ENCODE measurements at regions not wholly inside any gene's neighbourhood (a gene's known extent, or its start where the extent isn't known, plus 50 kb on each side); places are given as distances from the start of the nearest gene placed in this dataset.
"Not testable (repeated sequence)": the region's sequence is repeated elsewhere in the genome, so short reads cannot be mapped to it uniquely, and the experiment has no call there.

DNA sequence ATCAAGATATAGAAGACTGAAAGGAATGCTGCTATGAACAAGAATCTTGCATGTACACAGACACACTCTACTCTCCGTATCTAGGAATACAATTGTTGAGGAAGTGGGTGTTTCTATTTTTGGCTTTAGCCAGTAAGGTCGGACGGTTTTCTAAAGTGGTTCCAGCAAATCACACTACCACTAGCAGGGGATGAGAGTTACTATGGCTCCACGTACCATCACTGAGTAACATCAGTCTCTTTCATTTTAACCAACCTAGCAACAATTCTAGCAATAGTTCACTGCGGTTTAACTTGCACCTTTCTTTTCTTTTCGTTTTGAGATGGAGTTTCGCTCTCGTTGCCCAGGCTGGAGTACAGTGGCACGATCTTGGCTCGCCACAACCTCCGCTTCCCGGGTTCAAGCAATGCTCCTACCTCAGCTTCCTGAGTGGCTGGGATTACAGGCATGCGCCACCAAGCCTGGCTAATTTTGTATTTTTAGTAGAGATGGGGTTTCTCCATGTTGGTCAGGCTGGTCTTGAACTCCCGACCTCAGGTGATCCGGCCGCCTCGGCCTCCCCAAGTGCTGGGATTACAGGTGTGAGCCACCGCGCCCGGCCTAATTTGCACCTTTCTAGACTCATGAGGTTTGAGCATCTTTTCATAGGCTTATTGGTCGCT lies 103.2 kb upstream of the ZNF746 start:
- not testable (repeated sequence) for DNase-seq

DNA sequence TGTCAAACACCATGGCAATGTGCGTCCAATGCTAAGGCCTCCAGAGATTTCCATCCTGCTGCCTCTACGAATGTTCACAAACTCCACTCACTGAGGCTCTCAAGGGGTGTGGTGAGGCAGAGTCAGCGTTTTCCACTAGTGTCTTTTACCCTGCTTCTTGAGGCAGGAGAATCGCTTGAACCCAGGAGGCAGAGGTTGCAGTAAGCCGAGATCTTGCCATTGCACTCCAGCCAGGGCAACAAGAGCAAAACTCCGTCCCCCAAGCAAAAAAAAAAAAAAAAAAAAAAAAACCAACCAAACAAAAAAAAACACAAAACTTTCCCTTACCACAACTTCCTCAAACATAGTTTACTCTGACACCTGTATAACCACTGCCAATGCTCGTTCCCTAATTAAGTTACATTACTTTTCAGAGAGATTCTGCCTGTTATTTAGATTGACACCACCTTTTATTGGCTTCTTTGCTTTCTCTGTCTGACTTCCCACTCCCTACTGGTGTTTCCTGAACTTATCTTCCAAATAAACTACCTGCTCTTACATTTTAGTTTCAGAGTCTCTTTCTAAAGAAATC lies 102.1 kb upstream of the ZNF746 start:
- DNase-seq = no peak

DNA sequence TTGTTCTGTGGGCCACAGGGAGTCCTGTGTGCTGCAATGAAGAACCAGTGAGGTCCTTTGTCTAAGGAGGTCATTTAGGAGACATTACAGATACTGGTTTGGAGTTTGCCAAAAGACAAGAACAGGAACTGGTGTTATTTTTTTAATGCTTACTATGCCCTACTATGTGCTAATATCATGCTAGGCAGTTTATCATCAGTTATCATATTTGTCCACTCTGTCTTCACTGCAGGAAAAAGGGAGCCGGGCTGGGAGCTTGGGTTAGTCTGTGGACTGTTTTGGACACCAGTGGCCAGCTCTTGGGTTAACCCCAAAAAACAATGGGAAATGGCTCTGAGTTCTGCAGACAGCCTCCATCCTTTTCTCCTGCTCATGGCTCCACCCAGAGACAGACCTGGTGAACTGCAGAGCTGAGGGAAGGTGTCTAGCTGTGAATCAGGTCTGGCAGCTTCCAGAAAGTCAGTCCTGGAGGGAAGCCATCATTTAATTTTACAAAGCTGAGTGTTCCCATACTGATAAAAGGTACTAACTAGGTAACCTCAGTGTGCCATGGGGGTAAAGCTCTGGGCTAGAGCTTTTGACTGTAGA lies 101.2 kb upstream of the ZNF746 start:
- peak; percentile 10 for DNase-seq

DNA sequence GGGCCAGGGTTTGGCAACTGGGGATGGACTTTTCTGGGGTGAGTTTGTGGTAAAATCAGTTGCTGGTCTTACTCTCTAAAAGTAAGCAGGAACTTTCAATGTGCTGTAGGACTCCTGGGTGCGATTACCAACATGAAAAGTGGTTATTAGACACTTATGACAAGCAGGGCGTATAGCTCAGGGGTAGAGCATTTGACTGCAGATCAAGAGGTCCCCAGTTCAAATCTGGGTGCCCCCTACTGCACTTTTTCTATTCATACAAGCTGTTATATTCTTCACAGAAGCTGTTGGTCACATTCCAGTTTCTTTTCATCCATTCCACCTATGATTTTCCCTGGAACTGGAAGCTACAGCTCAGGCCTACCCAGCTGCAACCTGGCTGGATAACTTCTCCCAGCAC lies 100.2 kb upstream of the ZNF746 start:
- peak; percentile 4 for DNase-seq

DNA sequence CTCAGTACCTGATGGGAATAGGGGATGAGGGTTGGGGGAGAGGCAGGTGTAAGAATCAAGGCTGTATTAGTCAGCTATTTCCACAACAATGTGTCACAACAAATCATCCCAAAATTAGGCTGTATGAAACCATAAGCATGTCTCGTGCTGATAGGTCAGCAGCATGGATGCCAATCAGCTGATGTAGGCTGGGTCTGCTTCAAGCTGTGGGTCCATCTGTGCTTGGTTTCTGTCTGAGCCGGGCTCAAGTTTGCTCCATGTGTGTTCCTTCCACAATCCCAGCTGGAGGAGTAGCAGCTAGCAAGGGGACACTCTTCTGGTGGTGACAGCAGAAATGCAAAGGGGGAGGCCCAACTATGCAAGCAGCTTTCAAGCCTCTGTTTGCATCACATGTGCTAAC lies 97.9 kb upstream of the ZNF746 start:
- no peak for DNase-seq

DNA sequence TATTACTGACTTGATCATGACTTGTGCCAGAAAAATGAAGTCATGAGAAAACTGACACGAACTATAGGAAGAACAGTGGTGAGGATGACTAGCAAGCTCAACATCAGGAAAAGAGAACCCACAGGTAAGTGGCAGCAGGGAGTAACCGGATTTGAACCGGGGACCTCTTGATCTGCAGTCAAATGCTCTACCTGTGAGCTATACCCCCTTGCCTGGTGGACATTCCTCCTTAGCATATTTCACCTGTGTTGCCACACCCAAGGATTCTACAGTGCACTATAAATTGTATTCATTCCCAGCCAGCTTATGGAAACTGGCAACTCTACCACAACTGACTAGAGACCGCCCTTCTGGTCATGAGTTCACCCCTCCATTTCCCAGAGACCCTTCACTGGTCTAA lies 97.5 kb upstream of the ZNF746 start:
- no peak for DNase-seq

DNA sequence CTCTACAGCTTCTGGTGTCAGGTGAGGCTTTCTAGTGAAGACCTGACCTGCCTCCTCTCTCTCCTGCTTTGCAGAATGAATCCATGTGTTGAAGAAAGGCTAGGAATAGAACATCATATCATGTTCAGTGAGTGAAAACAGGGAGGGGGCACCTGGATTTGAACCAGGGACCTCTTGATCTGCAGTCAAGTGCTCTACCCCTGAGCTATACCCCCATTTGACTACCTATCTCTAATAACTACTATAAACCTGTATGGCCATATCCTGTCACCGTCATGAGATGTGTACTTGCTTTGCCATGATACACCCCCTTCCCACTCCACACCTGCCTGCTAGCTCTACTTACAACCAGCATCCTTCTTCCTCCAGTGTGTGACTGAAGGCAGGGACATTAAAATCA lies 91.3 kb upstream of the ZNF746 start:
- no peak for DNase-seq

DNA sequence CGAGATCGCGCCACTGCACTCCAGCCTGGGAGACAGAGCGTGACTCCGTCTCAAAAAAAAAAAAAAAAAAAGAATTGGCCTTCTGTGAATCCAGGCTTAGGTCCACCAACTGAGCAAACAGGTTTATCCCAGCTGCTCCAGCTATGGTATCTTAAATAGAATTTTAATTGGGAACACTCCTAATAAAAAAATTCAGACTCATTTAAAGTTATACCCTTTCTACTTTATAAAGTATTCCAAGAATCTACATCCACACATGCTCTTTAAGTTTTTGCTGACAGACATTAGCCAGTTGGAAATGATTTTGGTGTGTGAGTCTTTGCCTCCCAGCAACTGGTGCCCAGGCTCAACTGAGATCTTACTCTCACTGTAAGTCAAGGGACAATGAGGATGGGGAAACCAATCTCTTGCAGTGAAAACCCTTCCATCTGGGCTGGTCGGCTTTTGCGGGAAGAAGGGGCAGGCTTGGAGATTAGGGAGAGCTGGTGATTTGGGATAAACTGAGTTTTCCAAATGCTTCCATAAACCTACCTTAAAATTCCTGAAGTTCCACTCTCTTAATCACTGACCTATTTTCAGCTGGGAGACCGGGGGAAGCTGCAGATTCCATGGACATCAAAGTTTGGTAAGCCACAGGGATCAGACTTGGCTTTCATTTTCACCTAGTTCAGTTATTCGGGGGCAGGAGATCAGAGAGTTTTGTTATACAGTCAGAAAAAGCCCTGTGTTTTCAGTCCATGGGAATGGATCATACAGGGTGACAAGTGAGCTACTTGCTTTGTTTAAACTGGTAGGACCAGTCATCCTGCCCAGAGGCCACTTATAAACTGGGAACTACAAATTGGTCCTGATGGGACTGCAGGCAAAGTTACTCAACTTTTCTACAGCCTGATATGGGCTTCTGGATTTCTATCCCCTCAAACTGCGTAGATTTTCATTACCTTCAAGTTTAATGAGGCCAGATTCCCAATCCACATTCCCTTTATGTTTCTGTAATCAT lies 89.3 kb upstream of the ZNF746 start:
- peak; percentile 55 for DNase-seq

DNA sequence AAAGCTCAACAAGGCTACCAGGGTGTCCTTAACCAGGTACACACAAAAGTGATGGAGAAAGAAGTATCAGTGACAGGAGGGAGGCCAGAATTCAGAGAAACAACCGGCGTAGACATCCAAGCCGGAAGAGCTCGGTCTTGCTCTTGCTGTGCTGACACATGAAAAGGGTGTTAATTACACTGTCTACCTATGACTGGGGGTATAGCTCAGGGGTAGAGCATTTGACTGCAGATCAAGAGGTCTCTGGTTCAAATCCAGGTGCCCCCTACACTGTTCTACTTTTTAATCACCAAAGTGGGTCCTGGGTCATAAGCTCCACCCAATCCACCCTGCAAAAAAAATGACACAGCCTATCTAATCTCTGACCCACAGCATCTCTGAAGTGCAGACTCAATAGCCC lies 86.9 kb upstream of the ZNF746 start:
- DNase-seq = no peak

DNA sequence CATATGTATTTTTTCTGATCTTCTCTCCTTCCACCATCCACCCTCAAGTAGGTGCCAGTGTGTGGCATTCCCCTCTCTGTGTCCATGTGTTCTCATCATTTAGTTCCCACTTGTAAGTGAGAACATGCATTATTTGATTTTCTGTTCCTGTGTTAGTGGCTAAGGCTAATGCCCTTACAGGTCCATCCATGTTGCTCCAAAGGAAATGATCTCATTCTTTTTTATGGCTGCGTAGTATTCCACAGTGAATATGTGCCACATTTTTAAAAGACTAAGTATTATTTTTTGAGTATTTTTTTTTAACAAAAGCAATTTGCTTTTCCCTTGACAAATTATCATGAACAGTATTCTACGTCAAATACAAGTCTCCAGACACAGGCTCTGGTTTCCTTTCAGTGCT lies 86.4 kb upstream of the ZNF746 start:
- no peak for DNase-seq

DNA sequence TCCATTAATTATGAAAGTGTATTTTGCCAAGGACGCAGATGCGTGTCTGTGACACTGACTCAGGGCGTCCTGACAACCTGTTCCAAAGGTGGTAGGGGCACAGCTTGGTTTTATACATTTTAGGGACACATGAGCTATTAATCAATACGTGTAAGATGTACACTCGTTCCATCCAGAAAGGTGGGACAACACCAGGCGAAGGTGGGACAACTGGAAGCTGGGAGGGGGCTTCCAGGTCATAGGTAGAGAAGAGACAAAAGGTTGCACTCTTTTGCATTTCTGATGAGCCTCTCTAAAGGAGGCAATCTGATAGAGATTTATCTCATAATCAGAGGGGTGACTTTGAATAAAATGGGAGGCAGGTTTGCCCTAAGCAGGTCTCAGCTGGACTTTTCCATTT lies 82.7 kb upstream of the ZNF746 start:
- DNase-seq = no peak

DNA sequence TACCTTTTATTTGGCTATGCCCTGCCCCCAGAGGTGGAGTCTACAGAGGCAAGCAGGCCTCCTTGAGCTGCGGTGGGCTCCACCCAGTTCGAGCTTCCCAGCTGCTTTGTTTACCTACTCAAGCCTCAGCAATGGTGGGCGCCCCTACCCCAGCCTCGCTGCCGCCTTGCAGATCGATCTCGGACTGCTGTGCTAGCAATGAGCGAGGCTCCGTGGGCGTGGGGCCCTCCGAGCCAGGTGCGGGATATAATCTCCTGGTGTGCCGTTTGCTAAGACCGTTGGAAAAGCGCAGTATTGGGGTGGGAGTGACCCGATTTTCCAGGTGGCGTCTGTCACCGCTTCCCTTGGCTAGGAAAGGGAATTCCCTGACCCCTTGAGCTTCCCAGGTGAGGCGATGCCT lies 81.8 kb upstream of the ZNF746 start:
- DNase-seq = not testable (repeated sequence)

DNA sequence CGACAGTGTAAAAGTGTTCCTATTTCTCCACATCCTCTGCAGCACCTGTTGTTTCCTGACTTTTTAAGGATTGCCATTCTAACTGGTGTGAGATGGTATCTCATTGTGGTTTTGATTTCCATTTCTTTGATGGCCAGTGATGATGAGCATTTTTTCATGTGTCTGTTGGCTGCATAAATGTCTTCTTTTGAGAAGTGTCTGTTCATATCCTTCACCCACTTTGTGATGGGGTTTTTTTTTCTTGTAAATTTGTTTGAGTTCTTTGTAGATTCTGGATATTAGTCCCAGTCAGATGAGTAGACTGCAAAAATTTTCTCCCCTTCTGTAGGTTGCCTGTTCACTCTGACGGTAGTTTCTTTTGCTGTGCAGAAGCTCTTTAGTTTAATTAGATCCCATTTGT lies 76.8 kb upstream of the ZNF746 start:
- not testable (repeated sequence) for DNase-seq

DNA sequence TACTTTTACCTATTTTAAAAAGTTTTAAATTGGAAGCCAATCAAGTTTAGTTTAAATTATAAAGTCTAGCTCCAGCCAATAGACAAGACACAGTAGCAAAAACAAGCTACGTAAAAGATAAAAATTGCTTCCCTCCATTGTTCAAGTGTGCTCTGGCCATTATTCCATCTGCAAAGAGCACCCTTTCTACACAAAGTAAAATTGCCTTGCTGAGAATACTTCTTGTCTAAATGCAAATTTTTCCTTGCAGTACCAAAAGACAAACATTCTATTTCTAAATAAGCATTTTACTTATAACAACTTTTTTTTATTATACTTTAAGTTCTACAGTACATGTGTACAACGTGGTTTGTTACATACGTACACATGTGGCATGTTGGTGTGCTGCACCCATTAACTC lies 75.9 kb upstream of the ZNF746 start:
- DNase-seq = no peak

DNA sequence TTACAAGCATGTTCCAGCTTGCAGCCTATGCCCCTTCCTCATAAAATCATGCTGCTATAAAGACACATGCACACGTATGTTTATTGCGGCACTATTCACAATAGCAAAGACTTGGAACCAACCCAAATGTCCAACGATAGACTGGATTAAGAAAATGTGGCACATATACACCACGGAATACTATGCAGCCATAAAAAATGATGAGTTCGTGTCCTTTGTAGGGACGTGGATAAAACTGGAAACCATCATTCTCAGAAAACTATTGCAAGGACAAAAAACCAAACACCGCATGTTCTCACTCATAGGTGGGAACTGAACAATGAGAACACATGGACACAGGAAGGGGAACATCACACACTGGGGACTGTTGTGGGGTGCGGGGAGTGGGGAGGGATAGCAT lies 75.3 kb upstream of the ZNF746 start:
- DNase-seq = not testable (repeated sequence)

DNA sequence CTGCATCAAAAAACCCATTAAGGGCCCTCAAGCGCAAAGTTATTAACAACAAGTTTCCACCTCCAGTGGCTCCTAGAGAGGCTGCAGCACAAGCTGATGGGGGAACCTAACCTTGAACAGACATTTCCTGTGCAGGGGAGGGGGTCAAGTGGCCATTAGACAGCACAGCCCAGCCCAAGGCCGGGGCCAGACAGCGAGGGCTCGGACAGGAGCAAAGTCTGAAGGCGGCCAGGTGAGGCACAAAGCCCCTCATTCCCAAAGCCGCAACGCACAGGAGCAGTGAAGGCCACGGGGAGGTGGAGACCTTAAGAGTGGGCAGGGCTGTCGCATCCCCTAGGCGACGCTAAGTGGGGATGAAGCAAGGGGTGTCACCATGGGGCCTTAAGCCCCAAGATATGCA lies 73.2 kb upstream of the ZNF746 start:
- no peak for DNase-seq

DNA sequence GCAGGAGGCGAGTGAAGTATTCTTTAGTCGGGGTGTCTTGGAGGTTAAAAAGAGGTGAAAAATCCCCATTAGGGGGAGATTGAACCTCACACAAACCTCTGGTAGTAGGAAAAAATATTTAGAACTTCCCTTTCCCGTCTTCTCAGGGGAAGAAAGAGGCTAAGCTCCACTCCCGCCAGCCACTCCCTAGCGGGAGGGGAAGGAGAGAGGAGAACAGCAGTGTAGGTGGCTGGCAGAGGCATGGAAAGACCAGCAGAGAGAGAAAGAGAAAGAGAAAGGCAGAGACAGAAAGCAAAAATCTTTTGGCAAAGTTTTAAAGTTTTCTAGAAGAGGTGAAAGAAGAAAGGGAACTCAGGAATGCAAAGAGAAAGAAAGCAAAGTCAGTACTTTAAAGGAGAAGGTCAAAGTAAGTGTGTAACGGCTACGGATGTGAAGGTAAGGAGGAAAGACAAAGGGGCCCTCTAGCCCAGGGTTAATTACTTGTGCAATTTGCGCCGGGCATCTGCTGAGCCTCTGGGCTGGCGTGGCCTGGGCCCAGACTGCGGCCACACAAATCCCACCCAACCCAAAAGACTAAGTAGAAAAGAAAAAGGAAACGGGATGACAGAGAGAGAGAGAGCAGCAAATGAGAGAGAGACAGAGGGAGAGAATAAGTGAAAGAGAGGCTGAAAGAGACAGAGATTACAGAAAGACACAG lies 72.3 kb upstream of the ZNF746 start:
- DNase-seq = no peak

DNA sequence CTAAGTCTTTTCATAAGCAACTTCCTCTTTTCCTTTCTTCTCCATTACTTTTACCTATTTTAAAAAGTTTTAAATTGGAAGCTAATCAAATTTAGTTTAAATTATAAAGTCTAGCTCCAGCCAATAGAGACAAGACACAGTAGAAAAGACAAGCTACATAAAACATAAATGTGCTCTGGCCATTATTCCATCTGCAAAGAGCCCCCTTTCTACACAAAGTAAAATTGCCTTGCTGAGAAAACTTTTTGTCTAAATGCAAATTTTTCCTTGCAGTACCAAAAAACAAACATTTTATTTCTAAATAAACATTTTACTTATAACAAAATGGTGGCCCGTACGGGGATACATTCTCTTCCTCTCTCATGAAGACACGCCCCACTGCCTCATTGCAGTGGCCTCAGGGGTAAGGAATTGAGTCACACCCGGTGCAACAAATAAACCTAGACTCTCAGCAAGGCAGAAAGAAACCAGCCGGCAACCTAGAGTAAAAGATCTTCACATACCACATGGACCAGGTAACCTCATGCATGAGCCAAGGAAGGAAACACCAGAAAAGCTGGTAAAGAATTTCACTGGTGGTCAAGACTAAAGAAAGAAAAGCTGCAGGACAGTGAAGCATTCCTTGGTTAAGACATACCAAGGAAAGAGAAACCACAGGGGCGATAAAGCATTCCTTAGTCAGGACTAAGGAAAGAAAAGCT lies 71.6 kb upstream of the ZNF746 start:
- DNase-seq = no peak

DNA sequence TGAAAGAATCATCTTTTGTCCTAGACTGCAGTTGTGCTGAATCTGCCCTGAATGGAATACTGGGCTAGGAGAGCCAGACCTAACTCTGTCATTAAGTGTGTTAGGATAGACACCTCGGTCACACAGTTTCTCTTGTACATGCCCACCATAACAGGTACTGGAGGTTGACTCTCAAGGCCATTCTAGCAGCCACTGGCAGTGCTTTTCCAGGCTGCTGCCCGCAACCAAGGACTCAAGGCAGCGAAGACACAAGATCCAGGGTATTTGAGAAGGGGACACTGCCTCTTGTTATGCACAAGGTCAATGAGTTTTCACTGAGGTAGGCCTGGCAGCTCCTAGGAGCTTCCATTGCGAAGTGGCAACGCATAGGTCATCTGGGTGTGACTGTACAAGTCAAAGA lies 70.6 kb upstream of the ZNF746 start:
- DNase-seq = no peak

DNA sequence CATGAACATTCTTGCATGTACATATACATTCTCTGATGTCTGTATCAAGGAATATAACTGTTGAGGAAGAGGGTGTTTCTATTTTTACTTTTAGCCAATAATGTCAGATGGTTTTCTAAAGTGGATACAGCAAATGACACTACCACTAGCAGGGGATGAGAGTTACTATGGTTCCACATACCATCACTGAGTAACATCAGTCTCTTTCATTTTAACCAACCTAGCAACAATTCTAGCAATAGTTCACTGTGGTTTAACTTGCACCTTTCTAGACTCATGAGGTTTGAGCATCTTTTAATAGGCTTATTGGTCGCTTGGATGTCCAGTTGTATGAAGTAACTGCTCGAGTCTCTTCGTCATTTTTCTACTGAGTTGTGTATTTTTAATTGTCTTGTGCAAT lies 68.5 kb upstream of the ZNF746 start:
- no peak for DNase-seq

DNA sequence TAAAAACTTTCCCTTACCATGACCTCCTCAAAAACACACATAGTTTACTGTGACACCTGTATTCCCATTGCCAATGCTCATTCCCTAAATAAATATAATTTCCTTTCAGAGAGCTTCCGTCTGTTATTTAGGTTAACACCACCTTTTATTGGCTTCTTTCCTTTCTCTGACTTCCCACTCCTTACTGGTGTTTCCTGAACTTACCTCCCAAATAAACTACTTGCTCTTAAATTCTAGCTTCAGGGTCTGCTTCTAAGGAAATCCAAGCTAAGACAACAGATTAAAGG lies 67.4 kb upstream of the ZNF746 start:
- DNase-seq = no peak

All from tongue (tissue), 1 donor.